NB4 (cell line): ENCODE measurements at regions not wholly inside any gene's neighbourhood (a gene's known extent, or its start where the extent isn't known, plus 50 kb on each side); places are given as distances from the start of the nearest gene placed in this dataset.

ENCODE experiments used
- POLR2A ChIP-seq: IDR thresholded peaks from 2 replicates; pipeline ENCODE4 v1.6.1; 2011; ENCODE audit warnings: mild to moderate bottlenecking; ENCODE audit not compliant: insufficient read length; ENCODE audit errors: extremely low read depth
- TF ChIP-seq, protein P1 (sequence below): IDR thresholded peaks from one replicate; pipeline ENCODE4 v1.5.1; 2012; ENCODE audit warnings: low read depth, low read length
- TF ChIP-seq, protein P2 (sequence below): IDR thresholded peaks from 2 replicates; pipeline ENCODE4 v1.6.1; 2011; ENCODE audit warnings: low read depth, low read length

DNA sequence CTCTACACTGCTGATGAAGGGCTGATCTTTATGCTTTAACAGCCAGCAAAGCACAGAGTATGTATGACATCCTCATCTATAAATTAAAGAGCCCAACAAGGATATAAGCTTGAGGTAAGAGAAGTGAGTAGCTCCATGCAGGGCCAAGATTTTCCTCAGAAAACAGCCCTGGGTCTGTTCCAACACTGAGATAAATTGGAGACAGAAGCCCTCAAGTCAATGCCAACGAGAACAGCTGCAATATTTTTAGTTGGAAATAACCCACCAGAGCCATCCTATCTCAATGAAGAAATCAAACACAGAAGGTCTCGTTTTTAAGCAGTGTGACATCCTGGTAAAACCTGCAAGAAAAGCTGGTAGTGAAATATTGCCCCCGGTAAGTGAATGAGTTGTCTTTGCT, 297.0 kb upstream of the AUTS2 start:
- TF ChIP-seq, protein P1, sequence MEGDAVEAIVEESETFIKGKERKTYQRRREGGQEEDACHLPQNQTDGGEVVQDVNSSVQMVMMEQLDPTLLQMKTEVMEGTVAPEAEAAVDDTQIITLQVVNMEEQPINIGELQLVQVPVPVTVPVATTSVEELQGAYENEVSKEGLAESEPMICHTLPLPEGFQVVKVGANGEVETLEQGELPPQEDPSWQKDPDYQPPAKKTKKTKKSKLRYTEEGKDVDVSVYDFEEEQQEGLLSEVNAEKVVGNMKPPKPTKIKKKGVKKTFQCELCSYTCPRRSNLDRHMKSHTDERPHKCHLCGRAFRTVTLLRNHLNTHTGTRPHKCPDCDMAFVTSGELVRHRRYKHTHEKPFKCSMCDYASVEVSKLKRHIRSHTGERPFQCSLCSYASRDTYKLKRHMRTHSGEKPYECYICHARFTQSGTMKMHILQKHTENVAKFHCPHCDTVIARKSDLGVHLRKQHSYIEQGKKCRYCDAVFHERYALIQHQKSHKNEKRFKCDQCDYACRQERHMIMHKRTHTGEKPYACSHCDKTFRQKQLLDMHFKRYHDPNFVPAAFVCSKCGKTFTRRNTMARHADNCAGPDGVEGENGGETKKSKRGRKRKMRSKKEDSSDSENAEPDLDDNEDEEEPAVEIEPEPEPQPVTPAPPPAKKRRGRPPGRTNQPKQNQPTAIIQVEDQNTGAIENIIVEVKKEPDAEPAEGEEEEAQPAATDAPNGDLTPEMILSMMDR, result no peak
- TF ChIP-seq, protein P2, sequence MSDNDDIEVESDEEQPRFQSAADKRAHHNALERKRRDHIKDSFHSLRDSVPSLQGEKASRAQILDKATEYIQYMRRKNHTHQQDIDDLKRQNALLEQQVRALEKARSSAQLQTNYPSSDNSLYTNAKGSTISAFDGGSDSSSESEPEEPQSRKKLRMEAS, result no peak
- no peak for TF ChIP-seq POLR2A
